ENCODE measurements at regions not wholly inside any gene's neighbourhood (a gene's known extent, or its start where the extent isn't known, plus 50 kb on each side); places are given as distances from the start of the nearest gene placed in this dataset.

DNA sequence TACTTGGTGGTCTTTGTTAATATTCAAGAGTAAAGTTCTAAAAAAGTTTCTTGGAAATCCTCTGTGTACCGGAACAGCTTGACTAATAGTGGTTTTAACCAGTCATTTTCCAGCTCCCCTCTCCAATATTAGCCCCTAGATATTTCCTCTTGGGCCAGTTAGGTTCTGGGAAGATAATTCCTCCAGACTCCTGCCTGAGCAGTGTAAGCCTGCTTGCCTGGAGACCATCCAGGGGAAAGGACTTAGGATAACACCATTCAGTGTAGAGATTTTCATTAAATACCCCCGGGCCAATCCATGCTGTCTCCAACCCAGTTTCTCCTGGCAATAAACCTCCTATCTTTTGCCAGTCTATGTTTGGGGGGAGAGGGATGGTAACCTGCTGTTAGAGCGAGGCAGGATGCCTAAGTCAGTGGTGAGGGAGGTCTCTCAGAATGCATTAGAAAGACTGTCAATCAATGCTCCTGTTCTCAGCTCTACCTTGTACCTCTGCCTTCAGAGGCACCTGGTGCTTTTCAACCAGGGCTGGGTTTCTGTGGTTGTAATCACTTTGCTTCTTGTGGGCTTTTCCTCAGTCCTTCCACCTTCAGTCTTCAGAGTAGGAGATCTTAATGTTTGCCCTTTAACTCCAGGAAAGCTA, 186.4 kb downstream of the RNF152 start:
- 62 to 78% methylated on average over 3 of the region's 3 CpGs for WGBS, 2 donors
- H3K27ac ChIP-seq: no peak overlapping the region
- H3K27me3 ChIP-seq: no peaks in the 10 kb centered on the region
- no peak for TF ChIP-seq POLR2A (IDR thresholded peaks at IDR 0.05)
- TF ChIP-seq, protein P1, sequence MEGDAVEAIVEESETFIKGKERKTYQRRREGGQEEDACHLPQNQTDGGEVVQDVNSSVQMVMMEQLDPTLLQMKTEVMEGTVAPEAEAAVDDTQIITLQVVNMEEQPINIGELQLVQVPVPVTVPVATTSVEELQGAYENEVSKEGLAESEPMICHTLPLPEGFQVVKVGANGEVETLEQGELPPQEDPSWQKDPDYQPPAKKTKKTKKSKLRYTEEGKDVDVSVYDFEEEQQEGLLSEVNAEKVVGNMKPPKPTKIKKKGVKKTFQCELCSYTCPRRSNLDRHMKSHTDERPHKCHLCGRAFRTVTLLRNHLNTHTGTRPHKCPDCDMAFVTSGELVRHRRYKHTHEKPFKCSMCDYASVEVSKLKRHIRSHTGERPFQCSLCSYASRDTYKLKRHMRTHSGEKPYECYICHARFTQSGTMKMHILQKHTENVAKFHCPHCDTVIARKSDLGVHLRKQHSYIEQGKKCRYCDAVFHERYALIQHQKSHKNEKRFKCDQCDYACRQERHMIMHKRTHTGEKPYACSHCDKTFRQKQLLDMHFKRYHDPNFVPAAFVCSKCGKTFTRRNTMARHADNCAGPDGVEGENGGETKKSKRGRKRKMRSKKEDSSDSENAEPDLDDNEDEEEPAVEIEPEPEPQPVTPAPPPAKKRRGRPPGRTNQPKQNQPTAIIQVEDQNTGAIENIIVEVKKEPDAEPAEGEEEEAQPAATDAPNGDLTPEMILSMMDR (IDR thresholded peaks at IDR 0.05): no peak
- no peaks in the 10 kb centered on the region for H3K36me3 ChIP-seq
- intact Hi-C loops (cut with DNase I): no loop called here
- no peaks in the 10 kb centered on the region for H3K9me3 ChIP-seq
- H3K4me1 ChIP-seq: no peaks in the 10 kb centered on the region
- DNase-seq: no peak
- H3K4me3 ChIP-seq (replicated peaks in 1 of 3): no peak overlapping the region

DNA sequence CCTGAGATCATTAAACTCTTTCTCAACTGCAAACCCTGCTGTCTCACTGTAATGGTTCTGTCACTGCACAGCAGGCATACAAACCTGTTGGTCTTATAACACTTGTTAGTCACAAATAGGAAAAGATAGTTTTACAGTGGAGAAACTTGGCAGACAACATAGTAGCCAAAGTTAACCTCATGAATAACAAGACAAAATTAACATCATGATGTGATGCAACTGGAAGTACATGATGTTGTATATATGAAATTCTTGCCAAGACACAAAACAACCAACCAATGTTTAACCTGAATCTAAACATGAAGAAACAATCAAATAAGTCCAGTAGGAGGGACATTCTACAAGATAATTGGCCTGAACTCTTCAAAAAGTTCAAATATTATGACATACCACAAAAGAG, 189.3 kb downstream of the RNF152 start:
- Histone ChIP-seq H3K36me3 (no peaks in the 10 kb centered on the region), H3K27ac (no peak overlapping the region), H3K27me3 (no peaks in the 10 kb centered on the region), H3K4me3 (replicated peaks in 1 of 3) (no peak overlapping the region), H3K9me3 (no peaks in the 10 kb centered on the region), H3K4me1 (no peaks in the 10 kb centered on the region)
- DNase-seq: no peak
- intact Hi-C loops (cut with DNase I): no loop called here
- no peak for TF ChIP-seq POLR2A (IDR thresholded peaks at IDR 0.05)
- TF ChIP-seq, protein P1 (IDR thresholded peaks at IDR 0.05): no peak

DNA sequence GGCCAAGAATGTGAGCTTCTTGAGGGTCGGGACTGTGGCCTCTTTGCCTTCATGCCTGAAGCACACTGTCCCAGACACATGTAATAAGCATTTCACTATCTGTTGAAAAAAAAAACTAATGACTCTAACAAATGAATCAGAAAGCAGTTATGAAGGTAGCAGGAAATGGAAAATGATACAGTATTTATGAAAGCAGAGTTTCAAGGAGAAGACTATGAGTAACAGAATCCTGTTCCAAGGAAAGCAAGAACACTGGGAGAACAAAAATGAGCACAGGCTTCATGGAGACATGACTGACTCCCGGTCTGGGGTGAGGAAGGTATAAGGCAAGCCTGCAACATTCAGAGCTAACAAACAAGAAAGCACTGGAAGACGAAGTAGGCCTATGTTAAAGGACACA, 190.8 kb downstream of the RNF152 start:
- H3K27ac ChIP-seq: no peak overlapping the region
- DNase-seq: no peak
- no peak overlapping the region for H3K4me3 ChIP-seq (replicated peaks in 1 of 3)
- intact Hi-C loops (cut with DNase I): no loop called here
- H3K9me3 ChIP-seq: no peaks in the 10 kb centered on the region
- TF ChIP-seq, protein P1 (IDR thresholded peaks at IDR 0.05): no peak
- no peak for TF ChIP-seq POLR2A (IDR thresholded peaks at IDR 0.05)
- 81 to 85% methylated on average over 3 of the region's 3 CpGs for WGBS, 2 donors
- no peaks in the 10 kb centered on the region for H3K27me3 ChIP-seq
- no peaks in the 10 kb centered on the region for H3K4me1 ChIP-seq
- H3K36me3 ChIP-seq: no peaks in the 10 kb centered on the region

DNA sequence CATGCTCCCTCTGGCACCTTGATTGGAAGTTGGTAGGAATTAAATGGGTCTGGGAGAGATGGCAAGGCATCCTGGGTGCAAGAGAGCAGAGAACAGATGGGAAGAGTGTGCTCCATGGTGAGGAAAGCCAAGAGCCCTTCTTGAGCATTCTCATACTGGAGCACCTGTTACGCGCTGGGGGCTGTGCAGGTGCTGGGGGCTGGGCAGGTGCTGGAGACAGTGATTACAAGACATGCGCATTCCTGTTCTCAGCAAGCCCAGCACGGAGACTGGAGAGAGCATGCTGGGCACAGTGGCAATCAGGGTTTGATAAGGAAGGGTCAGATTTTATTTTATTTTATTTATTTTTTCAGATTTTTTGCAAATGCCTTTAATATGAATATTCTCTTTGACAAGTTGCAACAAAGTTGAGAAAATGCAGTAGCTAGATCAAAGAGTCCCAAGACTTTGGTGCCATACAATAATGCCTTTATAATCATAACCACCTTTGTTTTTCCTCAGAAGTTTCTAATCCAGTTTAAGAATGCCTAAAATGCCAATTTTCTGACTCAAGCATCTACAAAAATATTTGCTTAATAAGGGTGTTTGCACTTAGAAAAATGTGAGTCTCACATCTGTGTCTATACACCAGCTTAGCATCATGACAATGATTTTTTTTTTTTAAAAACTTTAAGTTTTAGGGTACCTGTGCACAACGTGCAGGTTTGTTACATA, 193.3 kb downstream of the RNF152 start:
- H3K36me3 ChIP-seq: no peaks in the 10 kb centered on the region
- intact Hi-C loops (cut with DNase I): no loop called here
- 62 to 67% methylated on average over 5 of the region's 5 CpGs for WGBS, 2 donors
- no peak overlapping the region for H3K4me3 ChIP-seq (replicated peaks in 1 of 3)
- TF ChIP-seq, protein P1 (IDR thresholded peaks at IDR 0.05): no peak
- TF ChIP-seq POLR2A (IDR thresholded peaks at IDR 0.05): no peak
- H3K9me3 ChIP-seq: no peaks in the 10 kb centered on the region
- DNase-seq: no peak
- H3K27me3 ChIP-seq: no peaks in the 10 kb centered on the region
- H3K27ac ChIP-seq: no peak overlapping the region
- no peaks in the 10 kb centered on the region for H3K4me1 ChIP-seq

DNA sequence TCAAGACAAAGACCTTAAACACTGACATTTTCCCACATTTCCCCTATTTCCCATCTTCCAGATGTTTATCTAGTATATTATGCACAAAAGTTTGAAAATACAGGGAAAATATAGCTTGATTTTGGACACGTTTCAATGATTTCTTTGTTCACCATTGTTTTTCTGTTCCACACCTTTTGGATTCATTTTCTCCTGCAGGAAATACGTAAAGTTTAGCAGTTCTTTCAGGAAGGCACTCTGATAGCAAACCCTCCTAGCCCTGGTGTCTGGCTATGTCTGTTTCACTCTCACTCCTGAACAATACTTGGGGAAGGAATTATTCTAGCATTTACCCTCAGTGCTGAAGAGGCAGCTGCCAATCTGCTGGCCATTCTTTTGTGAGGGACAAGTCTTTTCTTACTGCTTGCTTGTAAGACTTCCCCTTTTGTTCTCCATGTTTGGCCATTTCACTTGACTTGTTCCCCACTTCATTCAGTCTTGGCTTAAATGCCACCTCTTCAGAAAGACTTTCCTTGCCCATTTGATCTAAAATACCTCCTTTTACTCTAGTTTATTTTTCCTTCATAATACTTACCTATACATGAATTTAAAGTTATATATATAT, 195.4 kb downstream of the RNF152 start:
- Histone ChIP-seq H3K36me3 (no peaks in the 10 kb centered on the region), H3K27me3 (no peaks in the 10 kb centered on the region), H3K9me3 (no peaks in the 10 kb centered on the region), H3K4me3 (replicated peaks in 1 of 3) (no peak overlapping the region), H3K4me1 (no peaks in the 10 kb centered on the region), H3K27ac (no peak overlapping the region)
- intact Hi-C loops (cut with DNase I): no loop called here
- 73 to 85% methylated on average over 2 of the region's 2 CpGs for WGBS, 2 donors
- DNase-seq: no peak
- TF ChIP-seq, protein P1 (IDR thresholded peaks at IDR 0.05): no peak
- no peak for TF ChIP-seq POLR2A (IDR thresholded peaks at IDR 0.05)
